Lung microvascular endothelial cell (primary cell): ENCODE measurements at regions not wholly inside any gene's neighbourhood (a gene's known extent, or its start where the extent isn't known, plus 50 kb on each side); places are given as distances from the start of the nearest gene placed in this dataset.
"Not testable (repeated sequence)": the region's sequence is repeated elsewhere in the genome, so short reads cannot be mapped to it uniquely, and the experiment has no call there.

Experiments used
- DNase-seq, 2 donors: peaks; one replicate each; pipeline versions ENCODE4 v3.0.0 to v3.0.0-alpha.2; 2010; ENCODE audit warnings: low read depth in 2 of 2

GRCh38 chrX:18102006-18102405 lies 118.7 kb downstream of the BEND2 start:
- DNase-seq = no peak

- DNase-seq = no peak
Measured at GRCh38 chrX:18101087-18101486, 119.6 kb downstream of the BEND2 start.

- DNase-seq = no peak
Measured at GRCh38 chrX:18099745-18100144, 120.9 kb downstream of the BEND2 start.

- DNase-seq = no peak
Measured at GRCh38 chrX:18098763-18099162, 121.9 kb downstream of the BEND2 start.

- DNase-seq = no peak
Measured at GRCh38 chrX:18076434-18076833, 144.3 kb downstream of the BEND2 start.

GRCh38 chrX:18075603-18076002 lies 145.1 kb downstream of the BEND2 start:
- no peak for DNase-seq

GRCh38 chrX:18068045-18068444 lies 152.6 kb downstream of the BEND2 start:
- not testable (repeated sequence) for DNase-seq

- DNase-seq = no peak
Measured at GRCh38 chrX:18065956-18066355, 154.7 kb downstream of the BEND2 start.

GRCh38 chrX:18051690-18052089 lies 169.0 kb downstream of the BEND2 start:
- no peak for DNase-seq

GRCh38 chrX:18047491-18047890 lies 173.2 kb downstream of the BEND2 start:
- no peak for DNase-seq

- DNase-seq = no peak
Measured at GRCh38 chrX:18045436-18045835, 175.2 kb downstream of the BEND2 start.

- no peak for DNase-seq
Measured at GRCh38 chrX:18042776-18043175, 177.9 kb downstream of the BEND2 start.

GRCh38 chrX:18041656-18042055 lies 179.0 kb downstream of the BEND2 start:
- DNase-seq = no peak

GRCh38 chrX:18039023-18039422 lies 177.9 kb upstream of the RAI2 start:
- no peak for DNase-seq

GRCh38 chrX:18036394-18036793 lies 175.3 kb upstream of the RAI2 start:
- no peak for DNase-seq

- DNase-seq = no peak
Measured at GRCh38 chrX:18034945-18035344, 173.8 kb upstream of the RAI2 start.

GRCh38 chrX:18034504-18034903 lies 173.4 kb upstream of the RAI2 start:
- no peak for DNase-seq

GRCh38 chrX:18032486-18033221 lies 171.6 kb upstream of the RAI2 start:
- no peak for DNase-seq

GRCh38 chrX:18031726-18032375 lies 170.8 kb upstream of the RAI2 start:
- DNase-seq = no peak

GRCh38 chrX:18030656-18031055 lies 169.6 kb upstream of the RAI2 start:
- not testable (repeated sequence) for DNase-seq

GRCh38 chrX:18026166-18026565 lies 165.1 kb upstream of the RAI2 start:
- no peak for DNase-seq

GRCh38 chrX:18017411-18017810 lies 156.3 kb upstream of the RAI2 start:
- DNase-seq = no peak

- no peak for DNase-seq
Measured at GRCh38 chrX:18016941-18017340, 155.8 kb upstream of the RAI2 start.
